HepG2 (cell line): ENCODE measurements at regions not wholly inside any gene's neighbourhood (a gene's known extent, or its start where the extent isn't known, plus 50 kb on each side); places are given as distances from the start of the nearest gene placed in this dataset.

Source experiments
- ELF4 ChIP-seq: sonication (generic); formaldehyde crosslinking; IDR thresholded peaks from 2 replicates; pipeline ENCODE4 v1.5.0; 2020; ENCODE audit warnings: missing genetic modification reagents, mild to moderate bottlenecking, moderate library complexity, borderline replicate concordance
- GTF3A ChIP-seq: sonication (generic); formaldehyde crosslinking; conservative IDR thresholded peaks from 2 replicates; pipeline ENCODE4 v1.4.0; 2020; ENCODE audit warnings: mild to moderate bottlenecking, missing genetic modification reagents
- MTF1 ChIP-seq: sonication (generic); formaldehyde crosslinking; IDR thresholded peaks from 2 replicates; pipeline ENCODE4 v1.5.0; 2020; ENCODE audit warnings: missing genetic modification reagents
- NFYB ChIP-seq: sonication (generic); formaldehyde crosslinking; IDR thresholded peaks from 2 replicates; pipeline ENCODE4 v1.4.0; 2020; ENCODE audit warnings: missing genetic modification reagents
- NR2F2 ChIP-seq: IDR thresholded peaks from 2 replicates; pipeline ENCODE4 v1.6.1; 2012; ENCODE audit warnings: low read depth, inconsistent platforms, borderline replicate concordance
- SIN3A ChIP-seq: IDR thresholded peaks from 2 replicates; pipeline ENCODE4 v1.6.1; 2011; ENCODE audit warnings: low read depth, mild to moderate bottlenecking, control low read depth, low read length, borderline replicate concordance
- ZNF792 ChIP-seq: IDR thresholded peaks from 2 replicates; pipeline ENCODE4 v1.6.1; 2016
- ZSCAN29 ChIP-seq: sonication (generic); formaldehyde crosslinking; conservative IDR thresholded peaks from 2 replicates; pipeline ENCODE4 v1.4.0; 2020; ENCODE audit warnings: mild to moderate bottlenecking, missing genetic modification reagents
- TF ChIP-seq, protein P1 (sequence below): sonication (generic); formaldehyde crosslinking; IDR thresholded peaks from 2 replicates; pipeline ENCODE4 v1.5.1; 2020; ENCODE audit warnings: missing genetic modification reagents, mild to moderate bottlenecking, borderline replicate concordance
- TF ChIP-seq, protein P2 (sequence below): sonication (generic); formaldehyde crosslinking; conservative IDR thresholded peaks from 2 replicates; pipeline ENCODE4 v1.8.0; 2022; ENCODE audit warnings: low read depth, missing genetic modification reagents
- TF ChIP-seq, protein P3 (sequence below): sonication (generic); formaldehyde crosslinking; IDR thresholded peaks from 2 replicates; pipeline ENCODE4 v1.5.0; 2020; ENCODE audit warnings: mild to moderate bottlenecking, missing genetic modification reagents
- TF ChIP-seq, protein P4 (sequence below): sonication (generic); formaldehyde crosslinking; IDR thresholded peaks from 2 replicates; pipeline ENCODE4 v1.8.0; 2023; ENCODE audit warnings: mild to moderate bottlenecking, missing genetic modification reagents
- TF ChIP-seq, protein P5 (sequence below): sonication (generic); formaldehyde crosslinking; IDR thresholded peaks from 2 replicates; pipeline ENCODE4 v1.8.0; 2022; ENCODE audit warnings: mild to moderate bottlenecking, missing genetic modification reagents
- TF ChIP-seq, protein P6 (sequence below): fragments of 450-650 bp; IDR thresholded peaks from 2 replicates; pipeline ENCODE4 v1.6.1; 2016

DNA sequence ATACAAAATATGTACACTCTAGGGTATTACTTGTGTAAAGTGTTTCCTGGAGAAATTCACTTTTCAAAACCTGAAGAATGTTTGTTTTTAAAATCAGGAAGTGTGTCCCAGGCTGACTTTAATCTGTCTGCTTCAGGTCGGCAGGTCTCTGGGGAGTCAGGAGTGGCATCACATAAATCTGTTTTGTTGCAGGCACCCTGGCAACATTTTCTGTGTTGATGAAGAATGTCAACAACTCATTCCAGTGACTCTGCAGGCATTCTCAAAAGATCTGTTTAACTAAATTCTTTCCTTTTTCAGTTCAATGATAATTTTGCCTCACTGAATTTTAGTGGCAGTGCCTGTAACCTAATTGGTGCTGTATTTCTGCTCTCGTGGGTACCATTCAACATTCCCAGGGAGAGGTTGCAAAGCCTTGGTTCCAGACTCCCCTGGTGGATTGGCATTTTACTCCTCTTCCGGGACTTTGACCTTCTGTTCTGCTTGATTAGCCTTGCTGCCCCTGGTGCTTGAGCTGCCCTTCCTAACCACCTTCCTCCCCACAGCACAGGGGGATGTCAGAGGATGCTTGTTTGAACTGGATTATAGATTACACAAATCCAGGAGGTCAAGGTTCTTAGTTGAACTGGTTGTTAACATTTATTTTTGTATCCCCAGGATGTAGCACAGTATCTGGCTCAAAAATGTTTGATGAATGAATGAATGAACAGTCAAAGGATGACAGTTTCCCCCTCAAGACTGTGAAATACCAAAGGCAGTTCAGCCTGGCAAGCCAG lies 55.4 kb upstream of the LPGAT1 start (continued):
- no peak for TF ChIP-seq ZSCAN29 (CRISPR knock-in tag)
- TF ChIP-seq SIN3A: no peak
- TF ChIP-seq, protein P1, sequence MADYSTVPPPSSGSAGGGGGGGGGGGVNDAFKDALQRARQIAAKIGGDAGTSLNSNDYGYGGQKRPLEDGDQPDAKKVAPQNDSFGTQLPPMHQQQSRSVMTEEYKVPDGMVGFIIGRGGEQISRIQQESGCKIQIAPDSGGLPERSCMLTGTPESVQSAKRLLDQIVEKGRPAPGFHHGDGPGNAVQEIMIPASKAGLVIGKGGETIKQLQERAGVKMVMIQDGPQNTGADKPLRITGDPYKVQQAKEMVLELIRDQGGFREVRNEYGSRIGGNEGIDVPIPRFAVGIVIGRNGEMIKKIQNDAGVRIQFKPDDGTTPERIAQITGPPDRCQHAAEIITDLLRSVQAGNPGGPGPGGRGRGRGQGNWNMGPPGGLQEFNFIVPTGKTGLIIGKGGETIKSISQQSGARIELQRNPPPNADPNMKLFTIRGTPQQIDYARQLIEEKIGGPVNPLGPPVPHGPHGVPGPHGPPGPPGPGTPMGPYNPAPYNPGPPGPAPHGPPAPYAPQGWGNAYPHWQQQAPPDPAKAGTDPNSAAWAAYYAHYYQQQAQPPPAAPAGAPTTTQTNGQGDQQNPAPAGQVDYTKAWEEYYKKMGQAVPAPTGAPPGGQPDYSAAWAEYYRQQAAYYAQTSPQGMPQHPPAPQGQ (CRISPR knock-in tag): no peak
- TF ChIP-seq, protein P2, sequence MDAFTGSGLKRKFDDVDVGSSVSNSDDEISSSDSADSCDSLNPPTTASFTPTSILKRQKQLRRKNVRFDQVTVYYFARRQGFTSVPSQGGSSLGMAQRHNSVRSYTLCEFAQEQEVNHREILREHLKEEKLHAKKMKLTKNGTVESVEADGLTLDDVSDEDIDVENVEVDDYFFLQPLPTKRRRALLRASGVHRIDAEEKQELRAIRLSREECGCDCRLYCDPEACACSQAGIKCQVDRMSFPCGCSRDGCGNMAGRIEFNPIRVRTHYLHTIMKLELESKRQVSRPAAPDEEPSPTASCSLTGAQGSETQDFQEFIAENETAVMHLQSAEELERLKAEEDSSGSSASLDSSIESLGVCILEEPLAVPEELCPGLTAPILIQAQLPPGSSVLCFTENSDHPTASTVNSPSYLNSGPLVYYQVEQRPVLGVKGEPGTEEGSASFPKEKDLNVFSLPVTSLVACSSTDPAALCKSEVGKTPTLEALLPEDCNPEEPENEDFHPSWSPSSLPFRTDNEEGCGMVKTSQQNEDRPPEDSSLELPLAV (CRISPR knock-in tag): no peak
- TF ChIP-seq, protein P3, sequence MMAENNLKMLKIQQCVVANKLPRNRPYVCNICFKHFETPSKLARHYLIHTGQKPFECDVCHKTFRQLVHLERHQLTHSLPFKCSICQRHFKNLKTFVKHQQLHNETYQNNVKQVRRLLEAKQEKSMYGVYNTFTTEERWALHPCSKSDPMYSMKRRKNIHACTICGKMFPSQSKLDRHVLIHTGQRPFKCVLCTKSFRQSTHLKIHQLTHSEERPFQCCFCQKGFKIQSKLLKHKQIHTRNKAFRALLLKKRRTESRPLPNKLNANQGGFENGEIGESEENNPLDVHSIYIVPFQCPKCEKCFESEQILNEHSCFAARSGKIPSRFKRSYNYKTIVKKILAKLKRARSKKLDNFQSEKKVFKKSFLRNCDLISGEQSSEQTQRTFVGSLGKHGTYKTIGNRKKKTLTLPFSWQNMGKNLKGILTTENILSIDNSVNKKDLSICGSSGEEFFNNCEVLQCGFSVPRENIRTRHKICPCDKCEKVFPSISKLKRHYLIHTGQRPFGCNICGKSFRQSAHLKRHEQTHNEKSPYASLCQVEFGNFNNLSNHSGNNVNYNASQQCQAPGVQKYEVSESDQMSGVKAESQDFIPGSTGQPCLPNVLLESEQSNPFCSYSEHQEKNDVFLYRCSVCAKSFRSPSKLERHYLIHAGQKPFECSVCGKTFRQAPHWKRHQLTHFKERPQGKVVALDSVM (CRISPR knock-in tag): 0 out of 2 replicates have a peak, but pooled peaks have one; percentile 17
- TF ChIP-seq, protein P4, sequence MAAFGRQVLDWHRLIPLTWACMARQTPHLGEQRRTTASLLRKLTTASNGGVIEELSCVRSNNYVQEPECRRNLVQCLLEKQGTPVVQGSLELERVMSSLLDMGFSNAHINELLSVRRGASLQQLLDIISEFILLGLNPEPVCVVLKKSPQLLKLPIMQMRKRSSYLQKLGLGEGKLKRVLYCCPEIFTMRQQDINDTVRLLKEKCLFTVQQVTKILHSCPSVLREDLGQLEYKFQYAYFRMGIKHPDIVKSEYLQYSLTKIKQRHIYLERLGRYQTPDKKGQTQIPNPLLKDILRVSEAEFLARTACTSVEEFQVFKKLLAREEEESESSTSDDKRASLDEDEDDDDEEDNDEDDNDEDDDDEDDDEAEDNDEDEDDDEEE (CRISPR knock-in tag): no peak
- TF ChIP-seq, protein P5, sequence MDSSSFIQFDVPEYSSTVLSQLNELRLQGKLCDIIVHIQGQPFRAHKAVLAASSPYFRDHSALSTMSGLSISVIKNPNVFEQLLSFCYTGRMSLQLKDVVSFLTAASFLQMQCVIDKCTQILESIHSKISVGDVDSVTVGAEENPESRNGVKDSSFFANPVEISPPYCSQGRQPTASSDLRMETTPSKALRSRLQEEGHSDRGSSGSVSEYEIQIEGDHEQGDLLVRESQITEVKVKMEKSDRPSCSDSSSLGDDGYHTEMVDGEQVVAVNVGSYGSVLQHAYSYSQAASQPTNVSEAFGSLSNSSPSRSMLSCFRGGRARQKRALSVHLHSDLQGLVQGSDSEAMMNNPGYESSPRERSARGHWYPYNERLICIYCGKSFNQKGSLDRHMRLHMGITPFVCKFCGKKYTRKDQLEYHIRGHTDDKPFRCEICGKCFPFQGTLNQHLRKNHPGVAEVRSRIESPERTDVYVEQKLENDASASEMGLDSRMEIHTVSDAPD (CRISPR knock-in tag): peak; percentile 55; the same call in 1 of the 2 replicates
- TF ChIP-seq GTF3A (CRISPR knock-in tag): no peak
- TF ChIP-seq NR2F2: peak; percentile 91
- TF ChIP-seq ZNF792 (CRISPR knock-in tag): peak; percentile 26; the same call in 1 of the 2 replicates
- no peak for TF ChIP-seq ELF4 (CRISPR knock-in tag)
- TF ChIP-seq MTF1 (CRISPR knock-in tag): no peak
- no peak for TF ChIP-seq NFYB (CRISPR knock-in tag)
- TF ChIP-seq, protein P6, sequence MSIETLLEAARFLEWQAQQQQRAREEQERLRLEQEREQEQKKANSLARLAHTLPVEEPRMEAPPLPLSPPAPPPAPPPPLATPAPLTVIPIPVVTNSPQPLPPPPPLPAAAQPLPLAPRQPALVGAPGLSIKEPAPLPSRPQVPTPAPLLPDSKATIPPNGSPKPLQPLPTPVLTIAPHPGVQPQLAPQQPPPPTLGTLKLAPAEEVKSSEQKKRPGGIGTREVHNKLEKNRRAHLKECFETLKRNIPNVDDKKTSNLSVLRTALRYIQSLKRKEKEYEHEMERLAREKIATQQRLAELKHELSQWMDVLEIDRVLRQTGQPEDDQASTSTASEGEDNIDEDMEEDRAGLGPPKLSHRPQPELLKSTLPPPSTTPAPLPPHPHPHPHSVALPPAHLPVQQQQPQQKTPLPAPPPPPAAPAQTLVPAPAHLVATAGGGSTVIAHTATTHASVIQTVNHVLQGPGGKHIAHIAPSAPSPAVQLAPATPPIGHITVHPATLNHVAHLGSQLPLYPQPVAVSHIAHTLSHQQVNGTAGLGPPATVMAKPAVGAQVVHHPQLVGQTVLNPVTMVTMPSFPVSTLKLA: no peak
